ENCODE measurements at regions not wholly inside any gene's neighbourhood (a gene's known extent, or its start where the extent isn't known, plus 50 kb on each side); places are given as distances from the start of the nearest gene placed in this dataset.

GRCh38 chr6:28737750-28738395 is 185.9 kb downstream of the TRIM27 start:
- DNase-seq (ENCODE audit: low spot score) = no peak

- DNase-seq (ENCODE audit: low spot score) = no peak
These were observed 185.4 kb downstream of the TRIM27 start for GRCh38 chr6:28738396-28738765.

GRCh38 chr6:28741363-28741762 is 182.4 kb downstream of the TRIM27 start:
- no peak for DNase-seq (ENCODE audit: low spot score)

GRCh38 chr6:28742668-28743270 is 181.0 kb downstream of the TRIM27 start:
- no peak for DNase-seq (ENCODE audit: low spot score)

GRCh38 chr6:28743271-28743789 is 180.5 kb downstream of the TRIM27 start:
- DNase-seq (ENCODE audit: low spot score) = no peak

- no peak for DNase-seq (ENCODE audit: low spot score)
These were observed 176.6 kb downstream of the TRIM27 start for GRCh38 chr6:28747083-28747630.

GRCh38 chr6:28747631-28748157 is 176.1 kb downstream of the TRIM27 start:
- no peak for DNase-seq (ENCODE audit: low spot score)

- no peak for DNase-seq (ENCODE audit: low spot score)
These were observed 175.6 kb downstream of the TRIM27 start for GRCh38 chr6:28748192-28748591.

GRCh38 chr6:28750926-28751458 is 172.8 kb downstream of the TRIM27 start:
- no peak for DNase-seq (ENCODE audit: low spot score)

GRCh38 chr6:28751514-28751913 is 172.3 kb downstream of the TRIM27 start:
- no peak for DNase-seq (ENCODE audit: low spot score)

- no peak for DNase-seq (ENCODE audit: low spot score)
These were observed 171.8 kb downstream of the TRIM27 start for GRCh38 chr6:28751963-28752350.

- no peak for DNase-seq (ENCODE audit: low spot score)
These were observed 166.2 kb downstream of the TRIM27 start for GRCh38 chr6:28757429-28758045.

GRCh38 chr6:28758046-28758817 is 165.6 kb downstream of the TRIM27 start:
- no peak for DNase-seq (ENCODE audit: low spot score)

GRCh38 chr6:28758818-28759235 is 165.0 kb downstream of the TRIM27 start:
- DNase-seq (ENCODE audit: low spot score) = no peak

- no peak for DNase-seq (ENCODE audit: low spot score)
These were observed 159.6 kb downstream of the TRIM27 start for GRCh38 chr6:28764014-28764723.

- DNase-seq (ENCODE audit: low spot score) = no peak
These were observed 159.0 kb downstream of the TRIM27 start for GRCh38 chr6:28764761-28765282.

GRCh38 chr6:28765978-28766351 is 157.8 kb downstream of the TRIM27 start:
- no peak for DNase-seq (ENCODE audit: low spot score)

- no peak for DNase-seq (ENCODE audit: low spot score)
These were observed 157.4 kb downstream of the TRIM27 start for GRCh38 chr6:28766426-28766825.

- DNase-seq (ENCODE audit: low spot score) = no peak
These were observed 156.7 kb downstream of the TRIM27 start for GRCh38 chr6:28767133-28767532.

- DNase-seq (ENCODE audit: low spot score) = no peak
These were observed 156.1 kb downstream of the TRIM27 start for GRCh38 chr6:28767691-28768090.
